HG02870 (cell line): ENCODE measurements at regions not wholly inside any gene's neighbourhood (a gene's known extent, or its start where the extent isn't known, plus 50 kb on each side); places are given as distances from the start of the nearest gene placed in this dataset.
"Not testable (repeated sequence)": the region's sequence is repeated elsewhere in the genome, so short reads cannot be mapped to it uniquely, and the experiment has no call there.

Experiments
- ATAC-seq: cut with Tn5 transposase; IDR thresholded peaks from one replicate; pipeline ENCODE4 v1.9.1; 2021; ENCODE audit warnings: mild to moderate bottlenecking, moderate library complexity; ENCODE audit not compliant: unreplicated experiment

DNA sequence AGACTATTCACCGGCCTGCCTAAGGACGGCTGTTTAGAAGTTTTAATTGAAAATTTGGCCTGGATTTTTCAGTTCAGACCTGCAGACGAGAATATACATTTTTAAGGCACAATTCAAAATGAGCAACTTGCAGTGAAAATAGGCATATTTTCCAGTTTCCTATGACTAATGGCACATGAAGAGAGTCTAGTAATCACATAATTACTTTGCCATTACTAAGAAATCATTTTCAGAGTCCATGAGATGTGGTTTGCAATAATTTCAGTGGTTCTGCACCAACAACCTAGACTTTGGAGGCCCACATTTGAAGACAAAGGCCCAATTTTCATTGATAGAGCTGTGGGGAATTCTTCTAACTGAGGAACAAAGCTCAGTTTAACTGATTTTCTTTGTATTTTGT is 205.3 kb downstream of the SOX2 start:
- ATAC-seq, result no peak

DNA sequence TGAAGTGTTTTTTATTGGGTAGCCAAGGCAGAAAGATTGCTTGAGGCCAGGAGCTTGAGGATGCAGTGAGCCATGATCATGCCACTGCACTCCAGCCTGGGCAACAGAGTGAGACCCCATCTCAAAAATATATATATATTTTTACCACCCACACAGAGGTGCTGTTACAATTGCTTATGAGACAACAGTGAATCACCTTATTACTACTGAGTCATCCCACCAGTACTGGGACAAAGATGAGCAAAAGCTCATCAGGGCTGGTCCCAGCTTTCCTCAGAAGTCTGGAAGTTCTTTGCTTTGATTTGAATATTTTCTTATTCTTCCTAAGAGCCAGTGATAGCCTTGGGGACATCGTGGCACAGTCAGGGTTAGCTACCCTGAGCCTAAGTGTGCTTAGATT is 207.7 kb downstream of the SOX2 start:
- no peak for ATAC-seq

DNA sequence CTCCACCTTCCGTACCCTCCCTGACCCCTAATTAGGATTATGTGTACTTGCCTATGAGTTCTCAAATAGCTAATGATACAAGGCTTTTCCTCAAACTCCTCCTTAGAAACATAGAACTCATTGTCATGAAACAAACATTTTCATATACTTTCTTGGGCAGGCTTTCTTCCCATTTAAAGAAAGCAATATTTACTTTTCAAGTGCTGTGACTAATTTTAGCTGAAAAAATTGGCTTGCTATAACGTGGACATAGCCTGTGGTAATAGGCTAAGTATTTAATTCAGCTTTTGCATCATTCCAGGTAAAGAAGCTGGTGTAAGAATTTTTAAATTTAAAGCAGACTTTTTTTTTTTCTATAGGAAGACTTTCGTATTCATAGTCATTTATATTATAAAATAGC is 208.7 kb downstream of the SOX2 start:
- no peak for ATAC-seq

DNA sequence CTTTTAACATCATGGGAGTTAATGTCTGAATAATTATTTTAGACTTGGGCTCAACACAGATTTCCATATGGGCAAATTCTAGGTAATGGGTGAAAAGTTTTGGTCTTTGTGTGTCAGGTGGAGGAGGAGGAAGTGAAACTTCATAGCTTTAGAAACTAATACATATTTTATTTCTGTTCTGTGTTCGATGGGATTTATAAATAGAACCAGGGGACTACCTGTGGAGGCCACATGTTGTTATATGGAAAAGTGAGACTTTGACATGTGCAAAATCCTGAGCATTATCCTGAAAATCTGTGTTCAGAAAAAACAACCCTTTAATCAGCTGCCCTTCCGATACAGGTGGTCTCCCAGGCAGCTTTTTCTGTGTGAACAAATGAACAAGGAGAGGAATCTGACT is 209.5 kb downstream of the SOX2 start:
- ATAC-seq, result peak; percentile 91

DNA sequence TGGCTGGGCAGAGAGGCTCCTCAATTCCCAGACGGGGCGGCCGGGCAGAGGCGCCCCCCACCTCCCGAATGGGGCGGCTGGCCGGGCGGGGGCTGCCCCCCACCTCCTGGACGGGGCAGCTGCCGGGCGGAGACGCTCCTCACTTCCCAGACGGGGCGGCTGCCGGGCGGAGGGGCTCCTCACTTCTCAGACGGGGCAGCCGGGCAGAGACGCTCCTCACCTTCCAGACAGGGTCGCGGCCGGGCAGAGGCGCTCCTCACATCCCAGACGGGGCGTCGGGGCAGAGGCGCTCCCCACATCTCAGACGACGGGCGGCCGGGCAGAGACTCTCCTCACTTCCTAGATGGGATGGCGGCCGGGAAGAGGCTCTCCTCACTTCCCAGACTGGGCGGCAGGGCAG is 214.1 kb downstream of the SOX2 start:
- not testable (repeated sequence) for ATAC-seq

DNA sequence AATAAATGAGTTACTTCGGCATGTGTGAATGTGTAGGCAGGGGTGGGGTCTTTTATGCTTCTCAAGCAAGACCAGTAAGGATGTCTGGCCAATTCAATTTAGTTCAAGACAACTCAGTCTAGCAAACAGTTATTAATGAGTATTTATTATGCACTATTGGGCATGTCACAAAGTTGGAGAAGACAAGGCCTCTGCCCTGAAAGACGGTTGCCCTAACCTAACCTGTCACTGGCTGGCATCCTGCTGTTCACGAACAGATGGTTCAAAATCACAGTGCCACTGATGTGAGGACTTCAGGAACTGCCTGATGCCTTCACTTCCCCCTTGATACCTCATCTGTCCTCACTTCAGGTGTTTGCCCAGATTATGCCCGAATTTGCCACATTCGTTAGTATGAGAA is 217.8 kb downstream of the SOX2 start:
- ATAC-seq, result no peak

DNA sequence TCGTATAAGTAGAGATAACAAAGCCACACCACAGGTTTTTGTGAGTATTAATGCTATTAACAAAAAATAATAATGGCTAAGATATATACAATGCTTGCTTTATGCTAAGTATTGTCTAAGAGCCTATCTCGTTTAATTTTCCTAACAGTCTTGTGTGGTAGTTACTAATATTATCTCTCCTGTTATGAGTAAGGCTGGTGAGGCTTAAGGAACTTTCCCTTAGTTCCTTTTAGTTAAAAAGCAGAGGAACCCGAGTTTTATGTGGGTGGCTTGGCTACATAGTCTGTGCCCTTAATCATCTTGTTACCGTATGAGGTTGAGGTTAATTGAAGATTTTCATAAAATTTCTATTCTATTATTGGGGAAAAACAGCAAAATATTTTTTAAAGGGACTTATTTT is 218.4 kb downstream of the SOX2 start:
- peak; percentile 23 for ATAC-seq

DNA sequence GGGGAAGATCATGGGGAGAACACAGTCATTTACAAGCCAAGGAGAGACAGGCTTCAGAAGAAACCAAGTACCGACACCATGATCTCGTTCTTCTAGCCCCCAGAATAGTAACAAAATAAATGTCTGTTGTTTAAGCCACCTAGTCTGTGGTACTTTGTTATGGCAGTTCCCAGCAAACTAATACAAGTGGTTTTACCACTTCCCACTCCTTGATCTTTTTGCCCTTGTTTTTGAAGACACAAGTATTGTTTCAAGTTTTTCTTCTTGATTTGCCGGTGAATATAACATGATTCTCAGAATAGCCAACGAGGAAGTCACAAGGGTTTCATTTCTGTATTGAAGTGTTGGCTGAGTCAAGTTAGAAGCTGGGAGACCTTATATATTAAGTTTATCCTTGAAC is 220.3 kb downstream of the SOX2 start:
- ATAC-seq, result peak; percentile 62

DNA sequence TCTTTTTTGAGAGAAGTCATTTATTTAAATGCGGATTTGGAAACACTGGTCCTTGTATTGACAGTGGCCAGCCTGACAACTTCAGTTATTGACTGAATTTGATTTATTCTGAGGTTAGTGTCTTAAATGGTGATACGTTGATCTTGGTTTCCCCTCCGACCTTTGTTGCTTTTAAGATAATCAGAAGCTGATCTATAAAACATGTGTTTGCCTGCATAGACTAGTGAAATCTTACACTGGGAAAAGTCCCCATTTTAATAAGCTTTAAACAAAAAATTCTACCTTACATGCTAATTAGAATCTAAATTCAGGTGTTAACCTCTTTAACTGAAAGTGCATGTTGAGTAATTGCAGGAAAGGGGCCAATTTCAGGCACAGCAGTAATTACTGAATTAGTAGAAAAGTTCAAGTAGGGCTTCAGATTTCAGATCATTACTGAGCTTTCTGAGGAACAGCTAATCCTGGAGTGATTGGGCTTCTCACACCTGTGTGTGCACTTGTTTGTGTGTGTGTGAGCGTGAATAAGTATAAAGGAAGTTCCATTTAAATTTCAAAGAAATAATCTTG is 221.4 kb downstream of the SOX2 start:
- peak; percentile 55 for ATAC-seq

DNA sequence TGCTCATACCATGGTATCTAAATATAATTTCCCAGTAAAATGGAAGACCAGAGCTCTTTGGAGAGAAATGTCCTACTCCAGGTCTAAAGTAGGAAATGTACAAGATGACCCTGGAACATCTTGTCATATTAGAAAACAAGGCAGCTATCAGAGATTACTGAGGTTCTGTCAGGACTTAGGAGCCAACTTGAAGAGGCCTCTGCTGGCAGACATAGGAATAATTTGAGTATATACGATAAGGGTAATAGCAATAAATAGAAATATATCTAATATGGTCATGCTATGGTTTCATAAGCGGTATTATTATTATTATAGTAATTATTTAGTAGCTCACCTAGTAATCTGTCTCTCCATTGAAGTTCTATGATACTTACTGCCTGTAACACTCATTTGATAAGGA is 224.2 kb downstream of the SOX2 start:
- no peak for ATAC-seq

DNA sequence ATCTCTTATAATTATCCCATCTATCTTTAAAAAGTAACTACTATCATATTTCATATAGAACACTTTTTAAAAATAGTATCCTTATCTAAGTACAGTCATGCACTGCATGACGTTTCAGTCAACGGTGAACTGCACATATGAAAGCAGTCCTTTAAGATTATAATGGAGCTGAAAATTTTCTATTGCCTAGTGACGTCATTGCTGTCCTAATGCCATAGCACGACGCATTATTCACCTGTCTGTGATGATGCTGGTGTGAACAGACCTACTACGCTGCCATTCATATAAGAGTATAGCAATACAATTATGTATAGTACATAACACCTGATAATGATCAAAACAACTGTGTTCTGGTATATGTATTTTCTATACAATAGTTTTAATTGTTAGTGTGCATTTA is 225.0 kb downstream of the SOX2 start:
- no peak for ATAC-seq

DNA sequence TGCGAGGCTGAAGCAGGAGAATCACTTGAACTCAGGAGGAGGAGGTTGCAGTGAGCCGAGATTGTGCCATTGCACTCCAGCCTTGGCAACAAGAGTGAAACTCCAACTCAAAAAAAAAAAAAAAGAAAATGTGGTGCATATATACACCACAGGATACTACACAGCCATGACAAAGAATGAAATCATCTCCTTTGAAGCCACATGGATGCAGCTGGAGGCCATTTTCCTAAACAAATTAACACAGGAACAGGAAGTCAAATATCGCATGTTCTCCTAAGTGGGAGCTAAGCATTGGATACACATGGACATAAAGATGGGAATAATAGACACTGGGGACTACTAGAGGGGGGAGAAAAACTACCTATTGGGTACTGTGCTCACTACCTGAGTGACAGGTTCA is 226.9 kb downstream of the SOX2 start:
- not testable (repeated sequence) for ATAC-seq

DNA sequence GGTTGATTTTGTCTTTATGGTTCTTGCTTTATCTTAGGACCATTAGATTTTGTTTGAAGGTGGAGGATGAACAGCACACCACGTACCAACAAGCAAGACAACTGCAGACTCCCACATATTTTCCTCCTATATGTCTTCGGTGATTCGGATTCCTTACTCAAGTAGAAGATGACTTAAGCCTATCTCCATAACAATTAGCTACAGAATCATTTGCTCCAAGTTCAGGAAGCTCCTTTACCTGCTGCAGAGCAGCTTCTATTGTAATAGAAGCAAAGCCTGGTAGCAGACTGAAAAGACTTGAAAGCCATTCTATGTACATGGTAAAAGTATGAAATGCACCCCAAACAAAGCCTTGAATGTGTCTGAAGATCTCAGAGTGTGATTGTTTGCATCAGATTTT is 229.0 kb downstream of the SOX2 start:
- no peak for ATAC-seq

DNA sequence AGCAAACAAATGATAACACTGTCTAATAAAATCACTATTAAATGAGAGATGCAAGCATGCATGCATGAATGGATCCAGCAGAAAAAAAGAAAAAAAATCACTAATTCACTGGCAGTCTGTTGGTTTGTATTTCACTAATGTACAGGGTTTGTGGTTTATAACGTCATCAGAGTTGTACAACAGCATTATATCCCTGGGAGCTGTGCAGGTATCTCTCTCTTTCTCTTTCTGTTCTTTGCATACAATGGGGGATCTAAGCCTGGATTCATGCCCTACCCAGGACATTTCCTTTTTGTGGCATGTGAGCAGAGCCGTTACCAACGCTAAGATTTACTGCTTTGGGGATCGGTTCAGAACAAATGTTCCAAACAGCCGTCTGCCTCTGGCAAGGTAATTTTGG is 229.5 kb downstream of the SOX2 start:
- peak; percentile 83 for ATAC-seq

DNA sequence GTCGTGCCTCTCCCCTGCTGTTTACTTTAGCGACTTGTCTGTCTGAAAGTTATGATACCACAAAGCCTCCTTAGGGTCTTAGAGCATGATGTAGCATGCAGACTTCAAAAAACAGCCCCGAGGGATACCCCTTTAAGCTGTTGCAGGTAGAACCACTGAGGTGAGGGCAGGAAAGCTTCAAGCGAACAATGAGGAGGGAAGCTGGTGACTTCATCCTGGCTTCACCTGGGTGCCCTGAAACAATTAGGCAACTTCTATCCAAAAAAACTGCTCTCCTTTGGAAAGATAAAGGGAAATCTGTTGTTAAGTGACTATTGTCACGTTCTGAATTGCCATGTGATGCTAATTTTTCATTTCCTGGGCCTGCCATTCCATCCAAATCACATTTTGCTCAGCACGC is 231.6 kb downstream of the SOX2 start:
- no peak for ATAC-seq

DNA sequence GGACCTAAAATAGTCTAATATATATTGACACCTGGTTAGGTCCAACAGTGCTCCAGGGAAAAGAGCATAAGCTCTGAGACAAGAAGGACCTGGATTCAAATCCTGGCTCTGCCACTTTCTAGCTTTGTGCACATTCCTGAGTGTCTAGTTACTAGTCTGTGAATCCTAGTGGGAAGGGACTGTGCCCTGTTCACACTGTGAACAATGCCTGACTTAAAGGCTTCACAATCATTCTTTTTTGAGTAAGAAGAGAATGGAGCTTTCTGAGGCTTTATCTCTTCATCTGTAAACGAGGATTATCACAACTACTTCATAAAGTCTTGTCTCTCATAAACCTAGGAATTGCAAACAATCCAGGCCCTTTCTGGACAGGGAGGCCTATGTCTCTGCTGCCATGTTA is 235.9 kb downstream of the SOX2 start:
- no peak for ATAC-seq

DNA sequence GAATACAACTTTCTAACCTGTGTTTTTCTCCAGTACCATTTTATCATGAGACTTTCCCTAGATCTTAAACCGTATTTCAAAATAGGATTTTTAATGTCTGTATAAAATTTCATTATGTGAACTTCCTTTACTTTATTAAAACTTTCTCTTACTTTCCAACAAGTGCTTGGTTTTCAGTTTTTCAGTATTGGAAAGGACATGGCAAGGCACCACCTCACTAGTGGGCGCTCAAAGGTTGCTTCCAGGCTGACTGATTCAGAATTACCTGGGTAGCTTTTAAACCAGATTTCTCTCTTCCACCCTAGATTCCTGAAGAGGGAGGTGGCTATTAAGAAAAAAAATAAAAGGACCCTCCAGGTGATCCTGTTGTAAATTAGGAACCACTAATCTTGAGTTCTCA is 236.6 kb downstream of the SOX2 start:
- ATAC-seq, result no peak

DNA sequence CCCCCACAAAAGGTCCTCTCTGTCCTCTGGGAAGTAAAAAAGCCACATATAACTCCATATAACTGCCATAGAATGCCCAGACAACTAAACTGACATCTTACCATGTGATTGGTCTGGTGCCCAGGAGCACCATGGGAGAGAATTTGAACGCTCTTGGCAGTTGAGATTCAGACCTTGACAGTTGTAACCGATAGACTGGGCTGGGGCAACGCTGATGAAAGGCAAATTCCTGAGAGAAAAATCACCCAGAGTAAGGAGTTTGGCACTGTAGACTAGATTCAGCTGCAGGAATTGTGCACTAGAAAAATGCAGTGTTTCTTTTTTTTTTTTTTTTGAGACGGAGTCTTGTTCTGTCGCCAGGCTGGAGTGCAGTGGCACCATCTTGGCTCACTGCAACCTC is 240.5 kb downstream of the SOX2 start:
- no peak for ATAC-seq

DNA sequence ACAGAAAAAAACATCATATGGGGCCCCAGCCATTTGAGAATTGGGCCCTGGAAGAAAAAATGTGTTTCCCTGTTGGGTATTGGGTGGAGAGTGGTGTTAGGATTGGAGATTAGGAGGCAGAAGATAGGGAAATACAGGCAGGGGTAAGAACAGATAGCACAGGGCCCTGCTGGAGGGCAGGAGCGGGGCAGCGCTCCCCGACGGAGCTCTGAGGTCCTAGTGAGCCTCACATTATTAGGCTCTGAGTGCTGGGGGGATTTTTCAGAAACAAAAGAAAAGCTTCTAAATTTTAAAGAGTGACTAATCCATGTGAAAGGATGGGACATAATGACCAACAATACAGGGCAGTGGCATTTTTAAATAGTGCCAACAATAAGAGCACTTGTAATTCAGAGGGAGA is 241.2 kb downstream of the SOX2 start:
- ATAC-seq, result no peak

DNA sequence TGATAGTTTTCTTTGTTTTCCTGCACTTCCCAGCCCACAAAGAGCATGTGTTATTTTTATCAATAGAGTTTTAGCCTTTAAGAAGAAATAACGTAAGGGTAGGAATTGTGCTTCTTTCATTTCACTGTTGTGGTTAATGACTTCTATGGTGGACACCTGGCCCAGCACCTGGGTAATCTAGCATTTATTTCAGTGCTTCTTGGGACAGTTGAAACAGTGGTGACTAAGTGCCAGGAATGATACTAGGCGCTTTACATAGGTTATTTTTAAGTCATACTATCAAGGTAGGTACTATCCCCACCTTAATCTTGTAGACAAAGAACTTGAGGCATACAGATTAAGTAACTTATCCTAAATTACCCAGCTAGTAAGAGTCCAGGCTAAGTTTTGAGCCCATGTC is 243.8 kb downstream of the SOX2 start:
- ATAC-seq, result peak; percentile 75

DNA sequence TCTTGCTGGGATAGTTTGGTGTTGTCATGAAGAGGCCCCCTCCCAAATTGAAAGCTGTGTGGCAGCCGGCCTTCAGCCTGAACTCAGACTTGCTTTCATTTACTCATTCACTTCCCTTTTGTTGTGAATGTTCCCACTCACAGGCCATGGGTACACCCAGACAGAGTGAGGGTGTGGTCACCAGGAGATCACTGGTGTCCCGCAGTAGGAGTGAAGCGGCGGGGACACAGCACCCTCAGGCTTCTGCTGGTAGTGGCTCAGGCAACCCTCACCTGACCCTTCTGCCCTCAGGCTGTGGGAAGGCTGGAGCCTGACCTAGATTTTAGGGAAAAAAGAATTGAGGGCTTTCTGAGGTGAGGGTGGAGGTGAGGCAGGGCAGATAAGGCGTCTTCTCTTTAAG is 244.4 kb downstream of the SOX2 start:
- peak; percentile 62 for ATAC-seq

DNA sequence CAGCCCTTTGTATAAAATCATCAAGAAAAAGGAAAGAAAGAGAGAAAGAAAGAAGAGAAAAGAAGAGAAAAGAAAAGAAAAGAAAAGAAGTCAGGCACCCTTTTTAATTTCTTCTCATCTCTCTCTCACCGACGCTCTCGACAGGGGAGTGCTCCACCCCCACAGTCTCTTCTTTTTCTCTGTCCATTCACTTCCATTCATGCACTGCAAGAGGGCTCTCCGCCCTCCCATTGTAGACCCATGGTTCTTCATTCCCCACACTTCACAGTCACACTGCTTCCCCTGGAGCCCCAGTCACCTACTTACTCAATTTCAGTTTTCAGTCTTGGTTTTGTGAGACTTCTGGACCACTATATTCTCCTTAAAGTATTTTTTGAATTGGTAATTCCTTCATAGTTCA is 254.7 kb downstream of the SOX2 start:
- no peak for ATAC-seq

DNA sequence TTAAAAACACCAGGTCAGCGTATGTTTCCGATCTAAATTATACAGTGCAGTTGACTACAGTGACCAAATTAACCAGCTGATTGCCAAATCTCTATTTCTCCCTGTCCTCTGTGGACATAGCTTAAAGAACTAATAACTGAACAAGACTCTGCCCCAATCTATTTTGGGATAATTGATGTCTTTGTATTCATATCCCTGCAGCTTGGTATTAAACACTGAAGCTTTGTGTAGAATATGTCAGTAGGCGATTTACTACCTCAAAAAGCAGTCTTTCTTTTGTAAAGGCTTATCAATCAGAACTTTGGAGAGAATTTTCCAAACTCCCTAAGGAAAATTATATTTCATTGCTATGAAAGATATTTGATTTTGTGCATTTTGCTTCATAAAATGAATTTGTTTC is 258.2 kb downstream of the SOX2 start:
- ATAC-seq, result no peak

DNA sequence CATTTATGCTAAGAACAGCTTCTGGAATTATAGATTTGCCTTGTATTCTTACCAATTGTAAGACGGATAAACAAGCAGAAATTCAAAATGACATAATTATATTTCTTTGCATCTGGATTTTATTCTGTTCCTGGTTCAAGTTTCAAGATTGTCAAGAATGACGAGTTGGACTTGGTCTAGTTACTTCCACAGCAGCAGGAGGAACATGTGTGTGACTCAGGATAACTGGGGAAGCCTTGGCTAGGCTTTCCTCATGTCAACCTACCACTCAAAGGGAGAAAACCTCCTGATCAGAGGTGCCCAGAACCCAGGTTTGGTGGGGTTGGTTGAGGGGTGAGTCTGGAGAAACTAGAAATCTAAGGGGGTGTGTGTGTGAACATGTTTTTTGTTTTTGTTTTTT is 259.7 kb downstream of the SOX2 start:
- ATAC-seq, result no peak
